UCSD-AML1 (cell line): ENCODE measurements at regions not wholly inside any gene's neighbourhood (a gene's known extent, or its start where the extent isn't known, plus 50 kb on each side); places are given as distances from the start of the nearest gene placed in this dataset.

Source experiments
- DNase-seq: peaks from one replicate; lab custom pipeline; 2025; ENCODE audit not compliant: unreplicated experiment; lab: John Stamatoyannopoulos, UW

GRCh38 chr2:9771101-9771449 lies 72.2 kb upstream of the TAF1B start:
- no peak for DNase-seq

- no peak for DNase-seq
Measured at GRCh38 chr2:9771481-9772017, 71.7 kb upstream of the TAF1B start.

GRCh38 chr2:9772035-9772998 lies 71.0 kb upstream of the TAF1B start:
- DNase-seq = no peak

GRCh38 chr2:9772999-9773902 lies 70.0 kb upstream of the TAF1B start:
- no peak for DNase-seq

- no peak for DNase-seq
Measured at GRCh38 chr2:9773903-9774239, 69.4 kb upstream of the TAF1B start.

- DNase-seq = no peak
Measured at GRCh38 chr2:9774266-9774665, 69.0 kb upstream of the TAF1B start.

- DNase-seq = no peak
Measured at GRCh38 chr2:9775351-9775750, 67.9 kb upstream of the TAF1B start.

- no peak for DNase-seq
Measured at GRCh38 chr2:9775999-9776712, 67.1 kb upstream of the TAF1B start.

GRCh38 chr2:9777081-9777480 lies 66.2 kb upstream of the TAF1B start:
- DNase-seq = no peak

GRCh38 chr2:9778012-9778411 lies 65.3 kb upstream of the TAF1B start:
- DNase-seq = peak; percentile 58

- no peak for DNase-seq
Measured at GRCh38 chr2:9778471-9779316, 64.6 kb upstream of the TAF1B start.

GRCh38 chr2:9779596-9780264 lies 63.5 kb upstream of the TAF1B start:
- peak; percentile 45 for DNase-seq

- DNase-seq = no peak
Measured at GRCh38 chr2:9780368-9781130, 62.7 kb upstream of the TAF1B start.

GRCh38 chr2:9781252-9781651 lies 62.0 kb upstream of the TAF1B start:
- DNase-seq = no peak

- DNase-seq = no peak
Measured at GRCh38 chr2:9782197-9782719, 61.0 kb upstream of the TAF1B start.

GRCh38 chr2:9789371-9789770 lies 53.9 kb upstream of the TAF1B start:
- DNase-seq = no peak

GRCh38 chr2:9790702-9791225 lies 52.5 kb upstream of the TAF1B start:
- DNase-seq = no peak

GRCh38 chr2:9791711-9792110 lies 51.6 kb upstream of the TAF1B start:
- DNase-seq = no peak
